Activated CD4-positive, CD25-positive, alpha-beta regulatory T cell treated with anti-CD3 and anti-CD28 coated beads, Interleukin-2, amount 50 U/mL, for 72 hours (primary cell): ENCODE measurements at regions not wholly inside any gene's neighbourhood (a gene's known extent, or its start where the extent isn't known, plus 50 kb on each side); places are given as distances from the start of the nearest gene placed in this dataset.

Source experiments
- DNase-seq: peaks from one replicate; pipeline ENCODE4 v3.0.0; 2021

DNA sequence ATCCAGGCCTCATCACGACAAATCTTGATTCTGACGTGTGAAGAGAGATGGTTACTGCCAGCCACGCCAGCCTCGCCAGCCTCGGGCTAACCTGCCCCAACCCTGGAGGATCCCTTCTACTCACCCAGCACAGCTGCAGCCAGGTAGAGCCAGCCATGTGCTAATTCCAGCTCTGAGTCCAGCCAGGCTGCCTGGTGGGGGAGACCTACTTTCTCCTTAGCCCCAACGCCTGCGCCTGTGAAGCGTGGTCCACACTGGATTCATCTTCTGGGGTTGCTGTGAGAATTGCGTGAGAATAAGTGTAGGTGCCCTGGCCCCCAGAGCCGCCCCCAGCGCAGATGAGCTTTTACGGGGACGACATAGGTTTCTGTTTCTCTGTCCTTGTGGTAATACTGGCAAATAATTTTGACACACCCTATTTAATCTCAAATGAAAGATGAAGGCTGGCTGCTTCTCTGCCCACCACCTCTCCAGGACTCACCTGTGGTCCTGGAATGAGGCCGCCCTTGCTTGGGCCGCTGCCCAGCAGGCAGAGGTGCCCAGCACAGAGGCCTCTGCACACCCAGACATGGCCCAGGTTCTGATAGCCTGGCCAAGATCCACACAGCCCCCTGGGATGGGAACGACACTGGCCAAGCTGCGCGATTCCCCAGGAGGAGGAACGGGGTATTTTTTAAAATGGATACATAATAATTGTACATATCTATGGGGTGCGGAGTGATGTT, 528.4 kb downstream of the TBC1D22A start:
- DNase-seq = peak; percentile 8

DNA sequence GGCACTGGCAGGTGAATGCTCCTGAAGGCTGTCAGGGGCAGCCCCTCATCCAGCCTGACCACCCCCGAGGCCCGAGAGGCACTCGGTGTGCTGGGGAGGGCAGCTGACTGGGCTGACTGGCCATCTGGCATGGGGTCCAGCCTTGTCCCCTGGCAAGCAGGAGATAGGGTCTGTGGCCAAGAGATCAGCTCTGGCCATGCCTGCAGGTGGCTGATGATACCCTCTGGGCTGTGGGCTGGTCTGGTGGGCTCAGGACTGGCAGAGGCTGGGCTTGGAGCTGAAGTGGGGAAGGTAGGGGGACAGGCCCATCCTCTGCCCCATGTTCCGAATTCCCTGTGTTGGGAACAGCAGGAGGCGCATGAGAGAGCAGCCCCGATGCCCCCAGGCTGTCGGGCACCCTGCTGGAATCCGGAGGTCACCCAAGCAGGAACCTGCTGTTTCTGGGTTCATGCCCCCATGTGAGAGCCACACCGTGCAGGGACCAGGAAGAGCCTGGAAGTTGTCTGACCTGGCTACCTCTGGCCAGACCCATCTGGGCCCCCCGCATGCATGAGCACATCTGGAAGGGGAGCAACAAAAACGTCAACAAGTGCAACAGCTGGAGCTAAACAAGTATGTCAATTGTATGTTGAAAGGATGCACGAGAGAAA, 527.0 kb downstream of the TBC1D22A start:
- DNase-seq = no peak

DNA sequence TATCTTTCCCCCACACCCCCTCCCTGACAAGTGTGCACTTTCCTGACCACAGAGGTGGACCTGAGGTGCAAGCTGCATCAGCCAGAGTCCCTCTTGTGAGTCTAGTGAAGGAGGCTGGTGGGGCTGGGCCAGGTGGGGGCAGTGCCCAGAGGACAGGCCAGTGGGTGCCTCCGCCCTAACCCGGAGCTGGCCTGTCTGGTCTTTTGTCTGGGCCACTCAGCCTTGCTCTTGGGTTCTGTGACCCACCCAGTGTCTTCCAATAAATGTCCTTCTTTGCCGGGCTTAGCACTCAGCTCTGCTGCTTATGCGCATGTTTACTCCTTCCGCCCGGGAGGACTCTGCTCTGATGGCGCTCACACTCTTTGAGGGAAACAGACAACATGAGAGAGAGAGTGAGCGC, 526.2 kb downstream of the TBC1D22A start:
- DNase-seq = no peak

DNA sequence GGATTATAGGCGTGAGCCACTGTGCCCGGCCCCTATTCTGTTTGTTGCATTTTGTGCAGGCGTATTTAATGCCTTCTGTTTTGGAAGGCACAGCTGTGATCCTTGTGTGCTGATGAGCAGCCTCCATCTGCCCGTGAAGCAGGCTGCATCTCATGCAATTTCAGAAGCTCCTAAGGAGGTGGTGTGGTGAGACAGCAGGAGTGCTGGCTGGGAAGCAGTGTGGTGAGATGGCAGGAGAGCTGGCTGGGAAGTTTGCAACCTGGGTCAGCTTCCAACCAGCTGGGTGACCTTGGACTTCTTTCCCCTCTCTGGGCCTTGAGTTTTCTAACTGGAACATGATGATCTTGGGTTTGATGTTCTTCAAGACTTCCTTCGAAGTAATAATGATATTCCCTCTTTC, 525.1 kb downstream of the TBC1D22A start:
- no peak for DNase-seq

DNA sequence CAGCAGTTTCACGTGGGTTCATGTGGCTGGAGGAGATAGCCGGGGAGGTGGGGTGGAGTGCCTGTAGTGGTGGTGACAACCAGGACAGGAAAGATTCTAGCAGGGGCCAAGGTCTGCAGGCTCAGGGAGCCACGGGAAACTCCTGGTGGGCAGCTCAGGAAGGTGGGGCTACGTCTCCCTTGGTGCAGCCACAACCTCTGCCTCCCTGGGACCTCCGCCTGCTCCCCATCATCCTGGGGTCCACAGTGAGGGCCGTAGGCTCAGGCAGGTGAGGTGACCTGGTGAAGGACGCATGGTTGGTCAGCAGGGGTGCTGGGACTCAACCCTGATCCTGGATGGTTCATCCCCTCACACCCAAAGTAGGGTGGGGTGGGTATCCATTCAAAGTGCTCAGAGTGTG, 524.1 kb downstream of the TBC1D22A start:
- DNase-seq = no peak

DNA sequence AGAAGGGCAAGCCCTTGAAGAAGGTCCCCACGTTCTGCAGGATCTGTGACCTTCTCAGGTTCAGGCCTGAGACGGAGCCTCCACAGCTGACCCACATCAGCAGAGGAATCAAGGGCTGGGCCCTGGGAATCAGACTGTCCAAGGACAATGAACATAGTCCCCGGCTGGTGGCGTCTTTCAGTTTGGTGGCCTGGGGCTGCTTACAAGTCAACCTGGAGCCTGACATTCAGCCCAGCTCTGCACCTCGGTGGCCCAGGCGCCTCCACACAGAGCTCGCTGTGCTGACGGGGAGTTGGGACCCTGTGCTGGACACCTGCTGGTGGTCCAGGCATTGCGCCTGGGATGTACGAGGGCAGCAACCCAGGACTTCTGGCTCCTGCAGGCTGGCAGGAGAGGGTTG, 523.5 kb downstream of the TBC1D22A start:
- no peak for DNase-seq

DNA sequence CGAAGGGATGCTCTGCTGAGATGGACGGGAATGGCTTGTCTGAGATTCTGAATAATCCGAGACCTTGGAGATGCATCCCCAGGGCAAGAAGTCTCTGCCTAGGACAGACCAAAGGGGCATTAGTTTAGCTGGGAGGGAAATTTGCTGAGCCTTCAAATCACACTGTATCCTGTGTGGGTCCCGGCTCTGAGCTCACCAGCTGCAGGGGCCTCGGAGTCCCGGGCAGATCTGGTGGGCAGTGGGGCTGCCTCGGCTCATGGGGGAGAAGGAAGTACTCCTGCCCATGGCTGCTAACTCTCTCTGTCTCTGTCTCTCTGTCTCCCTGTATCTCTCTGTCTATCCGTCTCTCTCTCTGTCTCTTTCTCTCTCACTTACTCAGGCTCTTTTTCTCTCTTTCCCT, 522.4 kb downstream of the TBC1D22A start:
- DNase-seq = no peak

DNA sequence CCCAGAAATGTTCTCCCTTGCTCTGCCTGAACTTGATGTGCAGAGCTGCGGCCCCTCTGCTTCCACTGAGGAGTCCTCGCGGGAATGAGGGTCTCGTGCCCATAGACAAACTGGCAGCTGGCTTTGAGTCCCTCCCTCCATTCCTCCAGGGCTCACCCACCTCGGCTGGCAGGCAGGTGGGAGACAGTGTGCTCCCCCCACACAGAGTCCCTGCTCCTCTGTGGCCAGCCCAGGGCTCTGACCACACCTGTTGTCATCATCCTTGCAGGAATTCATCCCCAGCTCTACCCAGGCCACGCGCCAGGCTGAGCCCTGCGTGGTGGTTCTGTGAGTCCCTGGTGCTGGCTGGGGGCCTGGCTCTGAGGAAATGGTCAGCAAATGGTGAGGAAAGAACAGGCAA, 521.9 kb downstream of the TBC1D22A start:
- DNase-seq = no peak

GRCh38 chr22:47283616-47284270, 521.3 kb downstream of the TBC1D22A start:
- no peak for DNase-seq

DNA sequence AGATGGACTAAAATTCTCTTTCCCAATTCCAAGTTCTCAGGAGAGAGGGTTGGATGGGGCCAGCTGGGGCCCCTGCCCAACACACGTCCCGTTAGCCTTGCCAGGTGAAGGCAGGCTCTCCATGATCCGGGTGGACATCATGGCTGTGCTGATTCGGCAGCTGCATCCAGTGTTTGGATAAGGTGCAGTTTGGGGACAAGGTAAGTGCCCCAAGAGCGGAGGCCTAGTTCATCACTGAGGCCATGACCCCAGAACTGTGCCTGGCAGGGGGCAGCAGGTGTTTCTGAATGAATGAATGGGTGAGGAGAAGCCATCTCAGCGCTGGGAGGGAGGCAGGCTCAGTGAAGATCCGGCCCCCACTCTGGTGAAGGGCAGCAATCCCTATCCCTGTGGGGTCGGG, 520.4 kb downstream of the TBC1D22A start:
- no peak for DNase-seq

- no peak for DNase-seq
Observed at GRCh38 chr22:47282366-47282765, 519.9 kb downstream of the TBC1D22A start.

- no peak for DNase-seq
Observed at GRCh38 chr22:47281126-47282106, 519.0 kb downstream of the TBC1D22A start.

DNA sequence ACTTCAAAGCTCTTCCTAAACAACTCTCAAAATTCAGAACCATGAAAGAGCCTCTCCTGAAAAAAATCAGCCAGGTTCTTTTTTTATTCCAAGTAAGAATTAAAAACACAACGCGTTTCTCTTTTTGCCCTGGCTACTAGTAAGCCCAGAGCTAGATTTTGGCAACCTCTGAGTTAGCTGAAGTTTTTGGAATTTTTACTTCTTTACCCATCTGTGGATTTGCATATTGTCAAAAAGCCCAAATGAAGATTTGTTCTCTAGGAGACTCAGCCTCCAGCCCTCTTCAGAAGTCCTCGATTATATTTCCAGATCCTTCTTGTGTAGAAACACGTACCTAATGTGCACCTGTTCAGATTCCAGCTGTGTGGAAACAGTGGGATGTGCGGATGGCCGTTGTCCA, 517.9 kb downstream of the TBC1D22A start:
- no peak for DNase-seq

- no peak for DNase-seq
Observed at GRCh38 chr22:47279746-47280145, 517.3 kb downstream of the TBC1D22A start.

GRCh38 chr22:47279337-47279736, 516.9 kb downstream of the TBC1D22A start:
- DNase-seq = no peak

GRCh38 chr22:47278655-47279054, 516.2 kb downstream of the TBC1D22A start:
- DNase-seq = no peak

GRCh38 chr22:47277531-47277930, 515.1 kb downstream of the TBC1D22A start:
- DNase-seq = no peak

DNA sequence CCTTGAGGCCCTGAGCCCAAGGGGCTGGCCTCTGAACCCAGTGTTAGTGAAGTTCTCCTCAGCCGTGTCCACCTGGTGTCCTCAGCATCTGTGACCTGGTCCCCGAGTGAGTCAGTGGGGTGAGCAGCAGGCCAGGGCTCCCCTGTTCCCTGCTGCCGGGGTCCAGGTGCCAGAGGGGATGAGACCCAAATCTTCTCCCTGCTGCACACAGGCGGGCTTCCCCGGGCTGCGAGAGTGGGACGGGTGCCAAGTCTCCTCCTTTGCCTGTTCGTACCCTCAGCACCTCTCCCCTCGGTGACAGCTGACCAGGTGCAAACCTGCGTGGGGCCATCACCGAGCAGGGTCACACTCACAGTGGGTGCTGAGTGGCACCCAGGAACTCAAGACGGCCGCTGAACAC, 514.5 kb downstream of the TBC1D22A start:
- DNase-seq = no peak

- no peak for DNase-seq
Observed at GRCh38 chr22:47276450-47276820, 514.0 kb downstream of the TBC1D22A start.

DNA sequence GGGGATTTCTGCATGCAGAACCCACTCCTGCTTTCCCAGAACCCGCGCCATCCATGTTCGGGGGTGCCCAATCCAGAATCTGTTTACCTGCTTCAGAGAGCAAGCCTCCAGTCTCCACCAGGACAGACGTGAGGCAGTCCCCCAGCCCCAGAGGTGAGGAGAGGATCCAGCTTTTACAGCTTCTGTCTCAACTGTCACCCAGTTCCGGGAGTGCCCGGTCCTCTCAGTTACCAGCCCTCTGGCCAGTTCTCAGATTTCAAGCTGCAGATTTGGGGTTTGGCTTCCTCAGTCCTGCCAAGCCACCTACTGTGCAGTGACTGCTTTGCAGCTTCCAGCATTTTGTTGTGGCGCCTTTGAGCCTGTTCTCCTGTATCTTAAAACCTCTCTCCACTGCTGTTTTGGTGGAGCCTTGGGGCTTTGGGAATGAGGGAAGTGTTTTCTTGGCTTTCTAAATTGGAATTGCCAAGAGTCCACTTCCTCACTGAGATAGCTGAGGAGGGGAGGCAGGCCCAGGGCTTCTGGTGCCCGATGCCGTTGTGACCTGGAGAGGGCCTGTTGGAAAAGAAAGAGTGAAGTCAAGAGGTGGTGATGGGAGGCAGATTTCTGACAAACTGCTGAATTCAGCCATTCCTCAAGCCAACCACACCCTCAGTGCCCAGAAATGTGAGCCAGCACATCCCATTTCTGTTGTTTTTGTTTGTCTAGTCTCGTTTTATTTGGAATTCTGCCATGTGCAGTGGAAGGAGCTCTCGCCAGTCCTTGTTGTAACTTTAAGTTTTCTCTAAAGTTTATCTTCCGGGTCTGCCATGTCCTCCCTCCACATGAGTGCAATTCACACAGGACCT, 513.4 kb downstream of the TBC1D22A start:
- DNase-seq = no peak

GRCh38 chr22:47274196-47274595, 511.7 kb downstream of the TBC1D22A start:
- no peak for DNase-seq

DNA sequence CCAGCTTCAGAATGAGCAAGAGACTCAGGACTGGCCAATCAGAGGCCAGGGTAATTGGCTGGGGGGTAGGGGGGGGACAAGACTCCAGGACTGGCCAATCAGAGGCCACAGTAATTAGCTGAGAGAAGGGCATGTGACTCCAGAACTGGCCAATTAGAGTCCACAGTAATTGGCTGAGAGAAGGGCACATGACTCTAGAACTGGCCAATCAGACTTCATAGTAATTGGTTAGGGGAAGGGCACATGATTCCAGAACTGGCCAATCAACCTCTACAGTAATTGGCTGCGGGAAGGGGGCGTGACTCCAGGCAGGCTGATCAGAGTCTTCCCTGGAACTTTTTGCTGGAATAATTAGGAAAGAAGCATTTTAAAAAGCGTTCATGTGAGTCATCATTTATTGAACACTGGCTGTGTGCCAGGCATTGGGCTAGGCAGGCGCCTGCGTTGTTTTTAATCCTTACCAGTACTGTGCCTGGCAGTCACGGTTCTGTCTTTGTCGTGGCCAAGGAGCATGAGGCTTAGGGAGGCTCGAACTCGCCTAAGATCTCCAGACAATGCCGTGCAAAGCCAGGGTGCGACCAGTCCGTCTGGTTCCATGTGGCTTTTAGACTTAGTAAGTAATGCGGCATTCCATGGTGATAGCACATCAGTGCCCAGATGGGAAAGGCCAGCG, 508.1 kb downstream of the TBC1D22A start:
- DNase-seq = no peak
